Lung (tissue), 11 donors: ENCODE measurements at regions not wholly inside any gene's neighbourhood (a gene's known extent, or its start where the extent isn't known, plus 50 kb on each side); places are given as distances from the start of the nearest gene placed in this dataset.
A peak's percentile ranks its signal among the peaks of the same experiment; 100 is the strongest.

Experiments used
- ATAC-seq: fragments of 200-7000 bp; cut with Tn5 transposase; one replicate; pipeline ENCODE4 v1.9.1; 2020; ENCODE audit warnings: moderate number of reproducible peaks; ENCODE audit not compliant: insufficient read depth, low FRiP score
- DNase-seq, 3 donors: peaks; one replicate each; pipeline ENCODE4 v3.0.0-alpha.2; 2013 to 2017
- H3K27ac ChIP-seq, 2 donors: one replicate each; pipeline ENCODE4 v1.5.1; 2013; ENCODE audit warnings: mild to moderate bottlenecking in 2 of 2, moderate library complexity in 2 of 2, control low read depth in 1 of 2, inconsistent platforms in 1 of 2, low read depth in 1 of 2, low read length in 1 of 2
- H3K27me3 ChIP-seq, 3 donors: one replicate each; pipeline ENCODE4 v1.5.1; 2013; ENCODE audit warnings: low read length in 2 of 3; ENCODE audit not compliant: control insufficient read depth in 3 of 3, insufficient read depth in 3 of 3
- H3K36me3 ChIP-seq, 4 donors: one replicate each; pipeline ENCODE4 v1.5.1; 2013; ENCODE audit warnings: low read length in 4 of 4, mild to moderate bottlenecking in 1 of 4, moderate library complexity in 1 of 4; ENCODE audit not compliant: control insufficient read depth in 4 of 4, insufficient read depth in 4 of 4
- H3K4me1 ChIP-seq, 5 donors: one replicate each; pipeline ENCODE4 v1.5.1; 2013; ENCODE audit warnings: low read length in 5 of 5, mild to moderate bottlenecking in 2 of 5, moderate library complexity in 1 of 5; ENCODE audit not compliant: control insufficient read depth in 5 of 5, insufficient read depth in 5 of 5
- H3K4me3 ChIP-seq: one replicate; pipeline ENCODE4 v1.5.1; 2013; ENCODE audit warnings: mild to moderate bottlenecking, control low read depth, moderate library complexity
- H3K9ac ChIP-seq, 2 donors: one replicate each; pipeline ENCODE4 v1.5.1; 2013; ENCODE audit warnings: low read length in 2 of 2, control low read depth in 1 of 2; ENCODE audit not compliant: insufficient read depth in 1 of 2
- H3K9me3 ChIP-seq, 4 donors: one replicate each; pipeline ENCODE4 v1.5.1; 2013; ENCODE audit warnings: low read length in 3 of 4, mild to moderate bottlenecking in 1 of 4, moderate library complexity in 1 of 4; ENCODE audit not compliant: control insufficient read depth in 4 of 4, insufficient read depth in 3 of 4
- WGBS, 2 donors: extraction: QIAGEN DNeasy Blood & Tissue Kit; methylation state at CpG; one replicate each; pipeline ENCODE4 v1.1.7; 2013; 5-methylcytosine and 5-hydroxymethylcytosine counted together
- TF ChIP-seq, protein P1 (sequence below): IDR thresholded peaks from 2 replicates; pipeline ENCODE4 v1.5.1; 2012; ENCODE audit warnings: mild to moderate bottlenecking; ENCODE audit errors: control extremely low read depth, extremely low read depth
- donor health status: control.
- donor health status: control.
- donor health status: Bipolar disorder and iron deficiency.
- donor health status: healthy.
- donor health status: DM: yes; HTN: yes; CAD: no.

DNA sequence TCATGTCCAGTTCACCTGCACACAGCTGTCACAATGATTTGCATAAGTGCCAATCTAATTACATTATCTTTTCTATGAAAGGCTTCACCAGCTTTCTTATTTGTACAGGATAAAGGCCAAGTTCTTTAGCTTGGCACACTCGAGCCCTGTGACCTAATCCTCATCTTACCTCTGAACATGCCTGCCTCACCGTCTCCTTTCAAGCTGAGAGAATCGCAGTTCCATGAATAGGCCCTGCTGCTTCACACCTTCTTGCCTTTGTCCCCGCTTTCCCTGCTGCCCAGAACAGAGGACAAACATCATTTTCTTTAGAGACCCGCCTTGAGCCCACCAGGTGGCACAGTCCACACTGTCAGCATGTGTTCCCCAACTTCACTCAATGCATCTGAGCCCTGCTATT is 1094.7 kb downstream of the BCL11A start:
- Histone ChIP-seq H3K27ac (no peak overlapping the region), H3K9ac (no peak overlapping the region), H3K9me3 (no peaks in the 10 kb centered on the region), H3K4me3 (no peak overlapping the region), H3K4me1 (no peaks in the 10 kb centered on the region), H3K27me3 (no peaks in the 10 kb centered on the region), H3K36me3 (no peaks in the 10 kb centered on the region)
- peak in 2 of 3 donors; percentile 4 to 8 for DNase-seq
- TF ChIP-seq, protein P1, sequence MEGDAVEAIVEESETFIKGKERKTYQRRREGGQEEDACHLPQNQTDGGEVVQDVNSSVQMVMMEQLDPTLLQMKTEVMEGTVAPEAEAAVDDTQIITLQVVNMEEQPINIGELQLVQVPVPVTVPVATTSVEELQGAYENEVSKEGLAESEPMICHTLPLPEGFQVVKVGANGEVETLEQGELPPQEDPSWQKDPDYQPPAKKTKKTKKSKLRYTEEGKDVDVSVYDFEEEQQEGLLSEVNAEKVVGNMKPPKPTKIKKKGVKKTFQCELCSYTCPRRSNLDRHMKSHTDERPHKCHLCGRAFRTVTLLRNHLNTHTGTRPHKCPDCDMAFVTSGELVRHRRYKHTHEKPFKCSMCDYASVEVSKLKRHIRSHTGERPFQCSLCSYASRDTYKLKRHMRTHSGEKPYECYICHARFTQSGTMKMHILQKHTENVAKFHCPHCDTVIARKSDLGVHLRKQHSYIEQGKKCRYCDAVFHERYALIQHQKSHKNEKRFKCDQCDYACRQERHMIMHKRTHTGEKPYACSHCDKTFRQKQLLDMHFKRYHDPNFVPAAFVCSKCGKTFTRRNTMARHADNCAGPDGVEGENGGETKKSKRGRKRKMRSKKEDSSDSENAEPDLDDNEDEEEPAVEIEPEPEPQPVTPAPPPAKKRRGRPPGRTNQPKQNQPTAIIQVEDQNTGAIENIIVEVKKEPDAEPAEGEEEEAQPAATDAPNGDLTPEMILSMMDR: no peak
- WGBS, 2 donors: 46 to 79% methylated on average over 5 of the region's 5 CpGs
- ATAC-seq: no peak

DNA sequence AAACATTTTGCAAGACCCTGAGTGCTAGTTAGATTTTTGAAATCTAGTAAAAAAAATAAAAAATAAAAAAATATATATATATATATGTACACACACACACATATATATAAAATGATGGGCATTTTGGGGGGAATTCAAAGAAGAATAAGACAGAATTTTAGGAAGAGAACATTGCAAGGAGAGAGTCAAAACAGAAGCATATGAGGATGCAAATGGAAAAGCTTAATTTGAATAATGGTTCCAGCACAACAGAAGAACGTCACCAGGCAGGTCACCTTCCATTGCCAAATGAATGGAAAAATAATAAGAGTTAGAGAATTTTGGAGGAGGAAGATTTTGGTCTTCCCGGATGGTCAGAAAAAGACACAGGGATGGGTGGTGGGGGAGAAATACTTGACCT is 1097.2 kb downstream of the BCL11A start:
- ATAC-seq: no peak
- H3K27ac ChIP-seq: no peak overlapping the region
- H3K27me3 ChIP-seq: no peaks in the 10 kb centered on the region
- TF ChIP-seq, protein P1: no peak
- H3K36me3 ChIP-seq: no peaks in the 10 kb centered on the region
- no peak for DNase-seq
- H3K9ac ChIP-seq: no peak overlapping the region
- H3K9me3 ChIP-seq: no peaks in the 10 kb centered on the region
- 80 to 85% methylated on average over 2 of the region's 2 CpGs for WGBS, 2 donors
- no peaks in the 10 kb centered on the region for H3K4me1 ChIP-seq
- no peak overlapping the region for H3K4me3 ChIP-seq

DNA sequence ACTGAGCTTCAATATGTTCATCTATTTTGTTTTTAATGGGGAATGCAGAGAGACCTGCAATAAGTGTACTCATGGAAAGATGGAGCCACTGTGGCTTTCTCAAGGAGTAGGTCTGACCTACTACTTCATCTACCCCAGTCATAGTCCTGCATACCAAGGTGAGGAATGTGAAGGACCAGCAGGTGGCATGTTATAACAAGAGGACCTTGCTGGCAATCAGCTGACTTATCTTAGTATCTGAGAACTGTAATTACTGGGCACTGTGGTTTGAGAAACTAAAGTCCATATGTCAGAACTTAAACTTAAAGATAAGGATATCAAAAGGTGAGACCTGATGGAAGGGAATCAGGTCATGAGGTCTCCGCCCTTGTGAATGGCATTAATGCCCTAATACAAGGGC is 1104.2 kb downstream of the BCL11A start:
- WGBS, 2 donors: 72 to 95% methylated on average over 1 of the region's 1 CpG
- Histone ChIP-seq H3K4me1 (no peaks in the 10 kb centered on the region), H3K4me3 (no peak overlapping the region), H3K36me3 (no peaks in the 10 kb centered on the region), H3K27me3 (no peaks in the 10 kb centered on the region), H3K9me3 (no peaks in the 10 kb centered on the region), H3K27ac (no peak overlapping the region), H3K9ac (no peak overlapping the region)
- ATAC-seq: no peak
- TF ChIP-seq, protein P1: no peak
- DNase-seq: peak in 1 of 3 donors; percentile 6

DNA sequence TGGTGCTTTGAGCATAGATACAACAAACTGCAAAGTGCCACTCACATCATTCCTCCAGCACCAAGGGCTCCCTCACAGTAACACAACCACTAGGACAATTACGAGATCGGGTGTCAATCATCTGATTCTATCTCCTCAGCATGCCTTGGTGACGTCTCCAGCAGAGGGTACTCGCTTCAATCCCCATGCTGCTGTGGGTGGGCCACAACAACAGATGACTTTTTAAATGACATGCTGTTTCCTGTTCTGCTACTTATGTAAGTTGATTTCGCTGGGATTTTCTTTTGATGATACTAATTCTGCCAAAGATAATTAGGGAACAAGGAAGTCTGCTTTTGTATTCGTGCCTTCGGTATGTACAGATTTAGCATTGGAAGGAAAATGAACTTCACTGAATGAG is 1113.0 kb downstream of the BCL11A start:
- no peaks in the 10 kb centered on the region for H3K27me3 ChIP-seq
- no peaks in the 10 kb centered on the region for H3K4me1 ChIP-seq
- no peak overlapping the region for H3K4me3 ChIP-seq
- TF ChIP-seq, protein P1: no peak
- 69 to 84% methylated on average over 7 of the region's 7 CpGs for WGBS, 2 donors
- DNase-seq (peak in 1 of 3 donors; percentile 2), ATAC-seq (no peak)
- H3K9ac ChIP-seq: no peak overlapping the region
- H3K27ac ChIP-seq: no peak overlapping the region
- no peaks in the 10 kb centered on the region for H3K36me3 ChIP-seq
- no peaks in the 10 kb centered on the region for H3K9me3 ChIP-seq
